Fibroblast of peridontal ligament (primary cell): ENCODE measurements at regions not wholly inside any gene's neighbourhood (a gene's known extent, or its start where the extent isn't known, plus 50 kb on each side); places are given as distances from the start of the nearest gene placed in this dataset.
"Not testable (repeated sequence)": the region's sequence is repeated elsewhere in the genome, so short reads cannot be mapped to it uniquely, and the experiment has no call there.

ENCODE experiments used
- DNase-seq: peaks from one replicate; pipeline ENCODE4 v3.0.0-alpha.2; 2010; ENCODE audit errors: extremely low read depth

GRCh38 chr6:8664070-8664469 is 228.7 kb upstream of the SLC35B3 start:
- no peak for DNase-seq

GRCh38 chr6:8659404-8660189 is 224.3 kb upstream of the SLC35B3 start:
- no peak for DNase-seq

GRCh38 chr6:8658416-8658815 is 223.1 kb upstream of the SLC35B3 start:
- no peak for DNase-seq

DNA sequence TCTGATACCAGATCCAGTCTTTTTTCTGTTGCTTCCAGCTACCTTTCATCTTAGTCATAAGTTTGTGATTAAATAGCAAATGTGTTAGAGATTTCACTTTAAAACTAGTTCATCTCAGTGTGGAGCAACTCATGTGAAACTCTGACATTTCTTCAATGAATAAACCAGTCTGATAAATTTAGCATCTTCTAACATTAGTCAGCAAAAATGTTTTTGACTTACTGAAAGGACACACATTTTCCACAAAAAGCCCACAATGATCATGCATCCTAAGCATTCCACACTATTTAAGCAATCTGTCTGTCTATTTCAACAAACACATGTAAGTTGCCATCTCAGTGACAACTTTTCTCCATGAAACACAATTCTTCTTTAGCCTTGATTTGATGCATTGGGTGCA is 222.2 kb upstream of the SLC35B3 start:
- no peak for DNase-seq

DNA sequence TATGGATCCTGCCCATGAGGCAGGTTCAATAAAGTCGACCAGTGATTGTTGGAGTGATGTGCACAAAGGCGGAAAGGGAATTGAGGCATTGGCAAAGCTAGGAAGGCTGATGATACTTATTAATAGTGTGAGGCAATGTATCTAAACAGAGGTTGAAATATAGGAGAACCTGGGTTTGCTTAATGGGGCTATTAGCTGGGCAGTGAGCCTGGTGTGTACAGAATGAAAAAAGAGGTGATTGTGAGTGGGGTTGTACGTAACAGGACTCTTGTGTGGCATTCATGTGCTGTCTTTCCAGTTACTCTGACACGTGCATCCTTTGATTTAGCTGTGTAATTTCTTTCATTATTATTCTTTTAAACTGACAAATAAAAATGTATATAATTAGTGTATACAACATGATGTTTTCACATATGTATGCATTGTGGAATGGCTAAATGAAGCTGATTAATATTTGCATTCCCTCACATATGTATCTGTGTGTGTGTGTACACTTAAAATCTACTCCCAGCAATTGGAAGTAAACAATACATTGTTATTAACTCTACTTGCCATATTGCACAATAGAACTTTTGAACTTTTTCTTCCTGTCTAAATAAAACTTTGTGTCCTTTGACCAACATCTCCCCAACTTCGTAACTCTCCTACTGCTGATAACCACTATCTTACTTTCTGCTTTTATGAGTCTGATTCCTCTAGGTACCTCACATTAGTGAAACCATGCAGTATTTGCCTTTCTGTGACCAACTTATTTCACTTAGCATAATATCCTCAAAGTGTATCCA is 220.5 kb upstream of the SLC35B3 start:
- DNase-seq: no peak

DNA sequence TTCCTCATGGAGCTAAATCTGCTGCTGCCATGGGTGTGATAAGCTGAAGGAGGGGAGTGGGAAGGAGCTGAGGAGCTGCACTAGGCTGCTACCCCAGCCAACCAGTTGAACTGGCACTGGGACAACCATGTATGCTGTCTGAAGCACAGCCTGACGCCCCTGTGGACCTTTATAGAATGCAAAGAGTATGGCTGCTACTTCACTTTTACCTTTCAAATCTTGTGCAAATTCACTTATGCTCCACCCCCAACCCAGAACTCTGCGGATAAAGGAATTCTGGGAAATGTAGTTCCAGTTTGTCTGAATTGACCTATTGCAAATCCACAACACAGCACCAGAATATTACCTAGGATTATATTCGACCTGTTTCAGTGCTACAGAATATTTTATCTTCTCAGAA is 217.4 kb upstream of the SLC35B3 start:
- no peak for DNase-seq

- no peak for DNase-seq
Observed at GRCh38 chr6:8651998-8652397, 216.7 kb upstream of the SLC35B3 start.

GRCh38 chr6:8645212-8645611 is 209.9 kb upstream of the SLC35B3 start:
- DNase-seq: no peak

GRCh38 chr6:8644306-8644705 is 209.0 kb upstream of the SLC35B3 start:
- no peak for DNase-seq

DNA sequence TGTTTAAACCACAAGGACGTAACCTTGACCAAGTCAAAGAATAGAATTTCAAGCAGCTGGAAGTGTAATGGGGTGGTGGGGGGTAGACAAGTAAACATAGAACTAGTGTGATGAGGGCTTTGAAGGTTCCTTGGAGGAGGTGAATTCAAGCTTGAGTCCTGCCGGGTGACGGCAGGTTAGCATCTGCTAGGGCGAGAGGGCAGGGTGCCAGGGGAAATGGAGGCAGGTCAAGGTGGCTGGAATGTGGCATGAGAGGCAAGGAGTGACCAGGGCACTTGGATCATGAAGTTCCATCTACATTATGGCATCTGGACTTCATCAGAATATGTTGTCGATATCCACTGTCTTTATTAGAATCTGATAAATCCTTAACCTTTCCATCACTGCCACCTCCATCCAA is 207.5 kb upstream of the SLC35B3 start:
- DNase-seq: no peak

- DNase-seq: no peak
Observed at GRCh38 chr6:8642131-8642530, 206.8 kb upstream of the SLC35B3 start.

DNA sequence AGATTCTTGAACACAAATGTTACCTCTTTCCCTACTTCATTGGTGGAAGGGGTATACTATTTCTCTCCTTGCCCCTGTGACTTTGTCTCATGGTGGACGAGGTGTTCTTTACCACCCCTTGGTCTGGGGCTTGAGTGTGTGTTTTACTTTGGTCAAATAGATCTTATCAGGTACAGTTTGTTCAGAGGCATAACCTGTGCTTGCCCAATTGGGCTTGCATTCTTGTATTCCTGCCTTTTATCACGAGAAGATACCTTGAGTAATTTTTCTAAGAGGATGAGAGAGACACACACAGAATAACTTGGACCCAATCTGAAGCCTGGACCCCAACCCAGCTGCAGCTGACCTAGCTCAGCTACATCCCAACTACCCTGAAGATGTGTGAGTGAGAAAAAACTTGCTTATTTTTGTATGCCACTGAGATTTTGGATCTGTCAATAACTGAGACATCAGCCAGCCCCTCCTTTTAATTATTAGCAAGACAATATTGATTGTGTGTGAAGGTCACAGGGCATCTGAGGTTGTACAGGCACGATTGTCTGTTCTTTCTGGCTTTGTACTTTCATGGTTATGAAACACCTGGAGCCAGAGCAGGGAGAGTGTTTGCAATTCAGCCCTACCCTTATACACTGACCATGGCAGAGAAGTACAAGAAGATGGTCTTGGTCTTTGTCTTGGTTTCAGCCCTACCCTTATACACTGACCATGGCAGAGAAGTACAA is 204.7 kb upstream of the SLC35B3 start:
- DNase-seq: no peak

GRCh38 chr6:8637896-8638597 is 202.7 kb upstream of the SLC35B3 start:
- no peak for DNase-seq

DNA sequence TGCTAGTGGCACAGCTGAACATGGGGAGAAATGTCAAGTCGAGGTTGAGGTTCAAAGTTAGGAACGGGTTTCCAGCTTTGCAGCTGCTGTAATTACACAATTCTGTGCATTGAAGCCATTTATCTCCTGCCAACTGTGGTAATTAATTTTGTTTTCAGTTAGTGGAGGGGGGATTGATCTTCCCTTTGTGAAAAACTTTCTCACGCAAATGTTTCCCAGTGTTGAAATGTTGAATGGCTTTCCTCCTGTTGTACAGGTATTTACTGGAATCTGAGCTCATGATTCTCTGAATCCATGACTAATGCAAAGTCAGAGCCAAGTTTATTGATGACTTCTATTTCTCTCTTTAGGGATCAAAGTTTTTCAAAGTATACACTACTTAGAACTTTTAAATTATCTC is 198.4 kb upstream of the SLC35B3 start:
- no peak for DNase-seq

DNA sequence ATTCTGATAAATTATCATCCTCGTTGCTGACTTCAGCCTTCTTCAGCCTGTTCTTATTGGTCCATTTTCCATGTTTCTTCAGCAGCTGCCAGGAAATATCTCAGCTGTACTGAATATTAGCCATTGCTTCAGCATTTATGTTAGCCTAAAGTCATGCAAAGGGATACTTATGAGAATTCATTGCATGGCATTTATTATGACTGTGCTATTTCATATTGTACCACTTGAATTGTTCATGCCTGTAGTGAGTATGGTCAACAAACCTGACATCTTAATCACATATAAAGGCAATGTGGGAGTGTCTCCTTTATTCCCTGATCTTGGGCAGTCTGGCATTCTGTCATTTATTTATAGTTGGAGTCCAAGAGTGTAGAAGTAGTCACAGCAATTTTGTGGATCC is 193.4 kb upstream of the SLC35B3 start:
- DNase-seq: no peak

DNA sequence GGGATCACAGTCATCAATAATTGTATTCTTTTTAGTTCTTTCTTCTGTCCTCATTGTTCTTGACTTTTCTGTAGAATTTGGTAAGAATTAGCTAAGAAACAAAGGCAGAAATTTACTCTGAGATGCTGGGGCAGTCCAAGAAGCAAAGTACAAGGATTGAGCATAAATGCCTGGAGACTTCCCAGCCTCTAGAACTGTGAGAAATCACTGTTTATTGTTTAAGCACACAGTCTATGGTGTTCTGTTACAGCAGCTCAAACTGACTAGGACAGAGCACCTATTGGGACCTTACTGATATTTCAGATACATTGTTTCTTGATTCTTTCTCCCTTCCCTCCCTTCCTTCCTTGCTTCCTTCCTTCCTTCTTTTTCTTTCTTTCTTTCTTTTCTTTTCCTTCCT is 192.7 kb upstream of the SLC35B3 start:
- no peak for DNase-seq

GRCh38 chr6:8627085-8627861 is 191.9 kb upstream of the SLC35B3 start:
- no peak for DNase-seq

- DNase-seq: no peak
Observed at GRCh38 chr6:8624665-8625064, 189.3 kb upstream of the SLC35B3 start.

DNA sequence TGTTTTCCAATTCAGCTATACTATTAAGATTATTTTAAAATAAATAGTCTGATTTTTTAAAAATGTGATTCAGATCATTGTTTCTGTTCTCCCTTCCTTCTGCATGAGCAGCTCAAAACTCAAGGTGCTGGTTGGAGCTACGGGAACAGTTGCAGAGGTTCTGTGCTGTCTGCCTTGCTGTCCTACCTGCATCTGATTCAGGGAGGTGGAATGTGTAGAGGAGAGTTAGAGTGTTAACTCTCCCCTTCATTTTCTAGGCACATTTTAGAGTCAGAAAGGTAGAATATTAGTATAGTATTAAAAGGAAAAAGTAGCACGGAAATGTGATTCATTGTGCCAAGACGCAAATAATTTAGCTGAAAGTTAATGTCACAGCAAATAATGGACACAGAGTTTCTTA is 188.1 kb upstream of the SLC35B3 start:
- no peak for DNase-seq

DNA sequence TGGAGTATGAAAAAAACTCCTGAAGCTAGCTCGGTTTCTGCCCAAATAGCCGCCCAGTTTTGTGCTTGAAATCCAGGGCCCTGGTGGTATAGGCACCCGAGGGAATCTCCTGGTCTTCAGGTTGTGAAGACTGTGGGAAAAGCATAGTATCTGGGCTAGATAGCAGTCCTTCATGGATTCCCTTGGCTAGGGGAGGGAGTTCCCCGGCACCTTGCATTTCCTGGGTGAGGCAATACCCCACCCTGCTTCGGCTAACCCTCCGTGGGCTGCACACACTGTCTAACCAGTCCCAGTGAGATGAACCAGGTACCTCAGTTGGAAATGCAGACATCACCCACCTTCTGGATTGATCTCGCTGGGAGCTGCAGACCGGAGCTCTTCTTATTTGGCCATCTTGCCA is 184.5 kb upstream of the SLC35B3 start:
- DNase-seq: no peak

GRCh38 chr6:8619408-8619807 is 184.1 kb upstream of the SLC35B3 start:
- not testable (repeated sequence) for DNase-seq
